Endothelial cell of umbilical vein (primary cell): ENCODE measurements at regions not wholly inside any gene's neighbourhood (a gene's known extent, or its start where the extent isn't known, plus 50 kb on each side); places are given as distances from the start of the nearest gene placed in this dataset.

Source experiments
- BruUV-seq: library from RNA; stranded (reverse); fragments of 400-500 nt; replicated peaks from 2 replicates; lab custom pipeline; 2021; lab: Mats Ljungman, UMichigan
- CTCF ChIA-PET: fragments of 300-600, 350-600 bp; sonication (Branson Sonifier 250); formaldehyde crosslinking; loops from one replicate; lab custom pipeline; 2021; ENCODE audit warnings: antibody characterized with exemption, inconsistent platforms; lab: Charles Lee
- POLR2A ChIA-PET: fragments of 300-600, 350-600 bp; sonication (Branson Sonifier 250); formaldehyde crosslinking; loops from one replicate; lab custom pipeline; 2021; ENCODE audit warnings: antibody characterized with exemption, inconsistent platforms; lab: Charles Lee
- DNase-seq: peaks from one replicate; pipeline ENCODE4 v3.0.0-alpha.2; 2011; ENCODE audit warnings: low read depth, low spot score
- FAIRE-seq: peaks from 2 replicates; lab custom pipeline; 2011; peaks lifted over from hg19 to GRCh38; lab: Jason Lieb, UNC
- H2AFZ ChIP-seq: 2 replicates; pipeline ENCODE4 v1.6.0; 2012; ENCODE audit warnings: low read depth, low read length, control low read depth, inconsistent platforms
- H3K27ac ChIP-seq: 2 replicates; pipeline ENCODE4 v1.5.1; 2011; ENCODE audit warnings: low read depth, mild to moderate bottlenecking, control low read depth, low read length, moderate library complexity; ENCODE audit not compliant: insufficient read depth
- H3K27me3 ChIP-seq, 2 experiments: 2 replicates each; pipeline versions ENCODE4 v1.6.0 to v1.6.1; 2011; ENCODE audit warnings: low read length in 2 of 2, mixed read lengths in 1 of 2; ENCODE audit not compliant: control insufficient read depth in 2 of 2, insufficient read depth in 2 of 2
- H3K36me3 ChIP-seq, 2 experiments: 2 replicates in 1 of 2; 3 replicates in 1 of 2; pipeline ENCODE4 v1.5.1; 2011; ENCODE audit warnings: low read length in 2 of 2, mild to moderate bottlenecking in 1 of 2, moderate library complexity in 1 of 2; ENCODE audit not compliant: control insufficient read depth in 2 of 2, insufficient read depth in 2 of 2; ENCODE audit errors: extremely low read depth in 1 of 2
- H3K4me1 ChIP-seq: 3 replicates; pipeline ENCODE4 v1.5.1; 2011; ENCODE audit warnings: mild to moderate bottlenecking, low read length; ENCODE audit not compliant: control insufficient read depth, insufficient read depth; ENCODE audit errors: extremely low read depth
- H3K4me2 ChIP-seq: 2 replicates; pipeline ENCODE4 v1.6.1; 2011; ENCODE audit warnings: low read length, control low read depth, mixed read lengths; ENCODE audit not compliant: insufficient read depth
- H3K4me3 ChIP-seq, 3 experiments: fragments of 200-600 bp in 1 of 3; sonication (generic), shearing (Covaris generic) in 1 of 3; replicated peaks in 1 of 3; 2 replicates each; pipeline ENCODE4 v1.5.1; 2011 to 2016; ENCODE audit warnings: control low read depth in 3 of 3, low read length in 3 of 3, mild to moderate bottlenecking in 2 of 3, inconsistent platforms in 1 of 3, low read depth in 1 of 3, moderate library complexity in 1 of 3; ENCODE audit not compliant: insufficient read depth in 1 of 3
- H3K79me2 ChIP-seq: 2 replicates; pipeline ENCODE4 v1.6.0; 2012; ENCODE audit warnings: low read length, inconsistent platforms; ENCODE audit not compliant: control insufficient read depth, insufficient read depth
- H3K9ac ChIP-seq: replicated peaks from 2 replicates; pipeline ENCODE3; 2011; ENCODE audit warnings: low read length, control low read depth; ENCODE audit not compliant: insufficient read depth; ENCODE audit errors: extremely low read depth
- H3K9me1 ChIP-seq: replicated peaks from 3 replicates; pipeline ENCODE4 v1.6.0; 2011; ENCODE audit warnings: mild to moderate bottlenecking, low read length; ENCODE audit not compliant: control insufficient read depth, insufficient read depth; ENCODE audit errors: extremely low read depth
- H3K9me3 ChIP-seq: replicated peaks from 2 replicates; pipeline ENCODE4 v1.5.1; 2012; ENCODE audit warnings: low read length, inconsistent platforms; ENCODE audit not compliant: control insufficient read depth, insufficient read depth
- H4K20me1 ChIP-seq: replicated peaks from 2 replicates; pipeline ENCODE3; 2011; ENCODE audit warnings: mild to moderate bottlenecking, low read length; ENCODE audit not compliant: control insufficient read depth, insufficient read depth; ENCODE audit errors: extremely low read depth
- CTCF ChIP-seq, 2 donors: IDR thresholded peaks; 1 replicate in 1 of 2; 2 replicates in 1 of 2; pipeline ENCODE4 v1.5.1; 2011; ENCODE audit warnings: low read length in 2 of 2, mild to moderate bottlenecking in 2 of 2, moderate library complexity in 2 of 2, control low read depth in 1 of 2, inconsistent platforms in 1 of 2, low read depth in 1 of 2; ENCODE audit not compliant: insufficient read depth in 1 of 2; ENCODE audit errors: extremely low read depth in 1 of 2
- EZH2 ChIP-seq: IDR thresholded peaks from 2 replicates; pipeline ENCODE4 v1.6.1; 2012; ENCODE audit warnings: borderline replicate concordance, low read depth, mild to moderate bottlenecking, moderate library complexity, low read length, inconsistent platforms; ENCODE audit not compliant: severe bottlenecking
- GATA2 ChIP-seq: IDR thresholded peaks from 2 replicates; pipeline ENCODE4 v1.7.0; 2011; ENCODE audit warnings: low read depth, mild to moderate bottlenecking, moderate library complexity, mixed read lengths, low read length; ENCODE audit not compliant: insufficient read length, insufficient read depth
- JUN ChIP-seq: IDR thresholded peaks from 2 replicates; pipeline ENCODE4 v1.6.1; 2011; ENCODE audit warnings: borderline replicate concordance, low read depth; ENCODE audit not compliant: insufficient read length, insufficient read depth
- MYC ChIP-seq: IDR thresholded peaks from one replicate; pipeline ENCODE4 v1.6.1; 2011; ENCODE audit warnings: mild to moderate bottlenecking, low read depth, low read length
- POLR2AphosphoS5 ChIP-seq: IDR thresholded peaks from 2 replicates; pipeline ENCODE4 v1.6.1; 2012; ENCODE audit warnings: low read depth, mild to moderate bottlenecking, control low read depth, low read length, moderate library complexity; ENCODE audit not compliant: insufficient read depth
- dilution Hi-C: fragments of 300-500 bp; cut with MboI; formaldehyde crosslinking; loops from one replicate; pipeline ENCODE4 v1.15.0; 2019; ENCODE audit warnings: low sequenced_read_pairs; ENCODE audit not compliant: extremely low pct_ligation_motif_present
- intact Hi-C: fragments of 100-400 bp; cut with micrococcal nuclease; formaldehyde crosslinking; loops from one replicate; pipeline ENCODE4 v1.10.0; 2022

DNA sequence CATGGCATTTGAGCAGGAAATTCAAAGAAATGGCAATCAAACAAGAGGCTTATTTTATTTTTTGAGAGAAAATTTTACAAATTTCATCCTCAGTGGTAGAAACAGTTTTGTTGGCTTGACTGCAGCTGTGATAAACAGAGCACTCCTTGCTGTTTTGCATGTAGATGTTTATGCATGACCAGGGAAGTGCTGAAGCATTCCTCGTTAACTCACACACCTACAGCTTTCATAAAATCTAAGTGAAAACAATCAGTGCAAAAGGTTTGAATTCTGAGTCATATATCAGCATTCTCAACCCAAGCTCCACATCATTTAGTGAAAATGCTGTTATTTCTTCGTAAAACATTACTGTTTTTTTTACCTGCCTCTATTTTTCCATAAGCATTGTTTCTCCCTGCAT lies 146.6 kb upstream of the CCDC68 start:
- FAIRE-seq, result no peak
- peaks cover 25% of the 10 kb centered on the region for H3K4me1 ChIP-seq

DNA sequence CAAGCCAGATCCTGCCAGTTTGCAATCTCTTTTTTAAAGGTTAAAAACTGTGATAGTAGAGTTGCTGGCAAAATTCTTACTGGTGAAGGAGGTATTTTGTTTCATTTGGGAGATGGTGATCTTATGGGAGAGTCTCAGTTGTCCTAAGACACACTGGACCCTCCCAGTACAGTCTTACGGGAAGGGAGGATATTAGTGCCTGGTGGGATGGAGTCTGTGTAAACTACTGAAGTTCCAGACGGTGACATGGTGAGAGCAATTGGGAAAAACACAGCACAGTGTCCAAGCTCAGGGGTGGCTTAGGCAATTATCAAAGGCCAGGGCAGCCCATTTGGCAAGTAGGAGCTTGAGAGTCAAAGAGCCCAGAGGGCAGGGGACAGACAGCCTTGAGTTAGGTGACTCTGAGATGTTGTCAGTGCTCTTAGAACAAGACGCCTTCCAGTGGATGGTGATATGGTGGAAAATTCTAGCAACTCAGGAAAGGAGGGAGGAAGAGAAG lies 143.7 kb upstream of the CCDC68 start:
- Histone ChIP-seq H4K20me1 (no peaks in the 10 kb centered on the region), H3K79me2 (no peaks in the 10 kb centered on the region), H3K9ac (no peak overlapping the region), H3K4me1 (peaks cover 24% of the 10 kb centered on the region), H2AFZ (no peak overlapping the region), H3K27me3 (no peaks in the 10 kb centered on the region), H3K27ac (no peak overlapping the region), H3K4me2 (no peak overlapping the region), H3K9me3 (no peaks in the 10 kb centered on the region), H3K9me1 (no peaks in the 10 kb centered on the region), H3K36me3 (no peaks in the 10 kb centered on the region), H3K4me3 (no peak overlapping the region)
- TF ChIP-seq CTCF (IDR thresholded peaks at IDR 0.05; ENCODE audit: extremely low read depth in 1 of 2, insufficient read depth in 1 of 2, low read depth in 1 of 2, low read length in 2 of 2) (no peak), MYC (no peak), POLR2AphosphoS5 (no peak), GATA2 (no peak), EZH2 (no peak)
- CTCF ChIA-PET, result no interaction called here
- no peak for FAIRE-seq
- dilution Hi-C loops, result no loop called here
- no peak for DNase-seq
- POLR2A ChIA-PET, result no interaction called here
- intact Hi-C loops, result no loop called here
- no TSS peak for BruUV-seq

More for the DNA sequence above, 146.6 kb upstream of the CCDC68 start:
- Histone ChIP-seq H3K4me2 (no peak overlapping the region), H3K27ac (no peak overlapping the region), H3K9me3 (no peaks in the 10 kb centered on the region), H3K4me3 (no peak overlapping the region), H2AFZ (no peak overlapping the region), H4K20me1 (no peaks in the 10 kb centered on the region), H3K9me1 (no peaks in the 10 kb centered on the region), H3K27me3 (no peaks in the 10 kb centered on the region), H3K36me3 (no peaks in the 10 kb centered on the region), H3K9ac (no peak overlapping the region), H3K79me2 (no peaks in the 10 kb centered on the region)
- POLR2A ChIA-PET, result no interaction called here
- dilution Hi-C loops (no loop called here), intact Hi-C loops (no loop called here)
- no peak for DNase-seq
- no peak for TF ChIP-seq JUN
- BruUV-seq, result no TSS peak
- CTCF ChIA-PET, result no interaction called here
